ENCODE measurements at regions not wholly inside any gene's neighbourhood (a gene's known extent, or its start where the extent isn't known, plus 50 kb on each side); places are given as distances from the start of the nearest gene placed in this dataset.

- Histone ChIP-seq H3K4me3 (ENCODE audit: low read length) (no peak overlapping the region), H3K27me3 (ENCODE audit: insufficient read depth, low read depth, low read length) (no peaks in the 10 kb centered on the region), H3K79me2 (replicated peaks; ENCODE audit: insufficient read depth, low read length) (no peaks in the 10 kb centered on the region), H2AFZ (ENCODE audit: low read depth, low read length) (no peak overlapping the region), H3K9me3 (ENCODE audit: low read length) (no peaks in the 10 kb centered on the region), H3K9me2 (ENCODE audit: insufficient read depth, low read length) (no peaks in the 10 kb centered on the region), H3K36me3 (ENCODE audit: insufficient read depth, low read length) (no peaks in the 10 kb centered on the region), H3K4me2 (ENCODE audit: low read length) (no peak overlapping the region), H3K9ac (ENCODE audit: low read length) (no peak overlapping the region), H3F3A (ENCODE audit: insufficient read depth, low read length, poor library complexity, severe bottlenecking) (no peaks in the 10 kb centered on the region), H4K20me1 (ENCODE audit: insufficient read depth) (no peaks in the 10 kb centered on the region), H3K27ac (ENCODE audit: low read length) (no peak overlapping the region)
- TF ChIP-seq SMC3 (conservative IDR thresholded peaks at IDR 0.05; ENCODE audit: poor library complexity) (no peak), EP300 (conservative IDR thresholded peaks at IDR 0.05; ENCODE audit: poor library complexity, severe bottlenecking) (no peak), RAD21 (conservative IDR thresholded peaks at IDR 0.05) (no peak), CTCF (IDR thresholded peaks at IDR 0.05; ENCODE audit: poor library complexity, severe bottlenecking) (no peak), TAF1 (IDR thresholded peaks at IDR 0.05; ENCODE audit: low read depth) (no peak), MXI1 (conservative IDR thresholded peaks at IDR 0.05; ENCODE audit: poor library complexity, severe bottlenecking) (no peak), EZH2 (IDR thresholded peaks at IDR 0.05; ENCODE audit: borderline replicate concordance, insufficient read depth, low read length, poor library complexity, severe bottlenecking) (no peak), POLR2AphosphoS5 (IDR thresholded peaks at IDR 0.05) (no peak), REST (IDR thresholded peaks at IDR 0.05; ENCODE audit: borderline replicate concordance) (no peak)
Observed at GRCh38 chr10:30233186-30233959, 115.7 kb downstream of the MTPAP start.

- no peak overlapping the region for H3K27ac ChIP-seq (ENCODE audit: low read length)
- no peaks in the 10 kb centered on the region for H4K20me1 ChIP-seq (ENCODE audit: insufficient read depth)
- H2AFZ ChIP-seq (ENCODE audit: low read depth, low read length) = no peak overlapping the region
- no peaks in the 10 kb centered on the region for H3K9me3 ChIP-seq (ENCODE audit: low read length)
- H3K9ac ChIP-seq (ENCODE audit: low read length) = no peak overlapping the region
- H3K36me3 ChIP-seq (ENCODE audit: insufficient read depth, low read length) = no peaks in the 10 kb centered on the region
- TF ChIP-seq RAD21 (conservative IDR thresholded peaks at IDR 0.05) (no peak), EZH2 (IDR thresholded peaks at IDR 0.05; ENCODE audit: borderline replicate concordance, insufficient read depth, low read length, poor library complexity, severe bottlenecking) (no peak), TAF1 (IDR thresholded peaks at IDR 0.05; ENCODE audit: low read depth) (no peak), SMC3 (conservative IDR thresholded peaks at IDR 0.05; ENCODE audit: poor library complexity) (no peak)
- no peaks in the 10 kb centered on the region for H3K27me3 ChIP-seq (ENCODE audit: insufficient read depth, low read depth, low read length)
- H3F3A ChIP-seq (ENCODE audit: insufficient read depth, low read length, poor library complexity, severe bottlenecking) = no peaks in the 10 kb centered on the region
- no peak overlapping the region for H3K4me2 ChIP-seq (ENCODE audit: low read length)
- no peaks in the 10 kb centered on the region for H3K79me2 ChIP-seq (replicated peaks; ENCODE audit: insufficient read depth, low read length)
- no peak overlapping the region for H3K4me3 ChIP-seq (ENCODE audit: low read length)
- no peaks in the 10 kb centered on the region for H3K9me2 ChIP-seq (ENCODE audit: insufficient read depth, low read length)
Observed at GRCh38 chr10:30231709-30232108, 117.4 kb downstream of the MTPAP start.
